ENCODE measurements at regions not wholly inside any gene's neighbourhood (a gene's known extent, or its start where the extent isn't known, plus 50 kb on each side); places are given as distances from the start of the nearest gene placed in this dataset.
"Not testable (repeated sequence)": the region's sequence is repeated elsewhere in the genome, so short reads cannot be mapped to it uniquely, and the experiment has no call there.

GRCh38 chr5:67963789-67964519 is 251.6 kb upstream of the PIK3R1 start:
- in situ Hi-C loops (cut with HindIII; ENCODE audit: low sequenced_read_pairs) = no loop called here

GRCh38 chr5:67960939-67961338 is 254.6 kb upstream of the PIK3R1 start:
- in situ Hi-C loops (cut with HindIII; ENCODE audit: low sequenced_read_pairs) = no loop called here

GRCh38 chr5:67957374-67957773 is 258.2 kb upstream of the PIK3R1 start:
- in situ Hi-C loops (cut with HindIII; ENCODE audit: low sequenced_read_pairs) = loop anchor here (10.0 kb wide), 1 partner anchor 693 kb away; no protein-coding TSS in a partner anchor

- in situ Hi-C loops (cut with HindIII; ENCODE audit: low sequenced_read_pairs) = loop anchor here (10.0 kb wide), 1 partner anchor 690 kb away; no protein-coding TSS in a partner anchor
Measured at GRCh38 chr5:67954351-67954750, 261.2 kb upstream of the PIK3R1 start.

GRCh38 chr5:67942421-67942820 is 273.1 kb upstream of the PIK3R1 start:
- in situ Hi-C loops (cut with HindIII; ENCODE audit: low sequenced_read_pairs) = no loop called here

GRCh38 chr5:67941614-67942401 is 273.7 kb upstream of the PIK3R1 start:
- in situ Hi-C loops (cut with HindIII; ENCODE audit: low sequenced_read_pairs) = no loop called here

- in situ Hi-C loops (cut with HindIII; ENCODE audit: low sequenced_read_pairs) = no loop called here
Measured at GRCh38 chr5:67935908-67936566, 279.5 kb upstream of the PIK3R1 start.

- in situ Hi-C loops (cut with HindIII; ENCODE audit: low sequenced_read_pairs) = no loop called here
Measured at GRCh38 chr5:67934976-67935375, 280.6 kb upstream of the PIK3R1 start.

- in situ Hi-C loops (cut with HindIII; ENCODE audit: low sequenced_read_pairs) = no loop called here
Measured at GRCh38 chr5:67925511-67925910, 290.0 kb upstream of the PIK3R1 start.

GRCh38 chr5:67921004-67921601 is 294.5 kb upstream of the PIK3R1 start:
- in situ Hi-C loops (cut with HindIII; ENCODE audit: low sequenced_read_pairs) = no loop called here

GRCh38 chr5:67919532-67919931 is 296.0 kb upstream of the PIK3R1 start:
- in situ Hi-C loops (cut with HindIII; ENCODE audit: low sequenced_read_pairs) = not testable (repeated sequence)

- in situ Hi-C loops (cut with HindIII; ENCODE audit: low sequenced_read_pairs) = no loop called here
Measured at GRCh38 chr5:67917561-67917960, 298.0 kb upstream of the PIK3R1 start.

- in situ Hi-C loops (cut with HindIII; ENCODE audit: low sequenced_read_pairs) = no loop called here
Measured at GRCh38 chr5:67910546-67910945, 305.0 kb upstream of the PIK3R1 start.

GRCh38 chr5:67908126-67908765 is 307.3 kb upstream of the PIK3R1 start:
- in situ Hi-C loops (cut with HindIII; ENCODE audit: low sequenced_read_pairs) = no loop called here

GRCh38 chr5:67904366-67904765 is 311.2 kb upstream of the PIK3R1 start:
- in situ Hi-C loops (cut with HindIII; ENCODE audit: low sequenced_read_pairs) = no loop called here

GRCh38 chr5:67903656-67904055 is 311.9 kb upstream of the PIK3R1 start:
- in situ Hi-C loops (cut with HindIII; ENCODE audit: low sequenced_read_pairs) = no loop called here

- in situ Hi-C loops (cut with HindIII; ENCODE audit: low sequenced_read_pairs) = no loop called here
Measured at GRCh38 chr5:67903121-67903520, 312.4 kb upstream of the PIK3R1 start.

GRCh38 chr5:67902497-67902830 is 313.1 kb upstream of the PIK3R1 start:
- in situ Hi-C loops (cut with HindIII; ENCODE audit: low sequenced_read_pairs) = no loop called here

- in situ Hi-C loops (cut with HindIII; ENCODE audit: low sequenced_read_pairs) = no loop called here
Measured at GRCh38 chr5:67901814-67902496, 313.6 kb upstream of the PIK3R1 start.

- in situ Hi-C loops (cut with HindIII; ENCODE audit: low sequenced_read_pairs) = no loop called here
Measured at GRCh38 chr5:67900514-67900913, 315.0 kb upstream of the PIK3R1 start.

Data from DLD1 (cell line).